NCI-H748 (cell line): ENCODE measurements at regions not wholly inside any gene's neighbourhood (a gene's known extent, or its start where the extent isn't known, plus 50 kb on each side); places are given as distances from the start of the nearest gene placed in this dataset.

ENCODE experiments used
- DNase-seq: peaks from one replicate; lab custom pipeline; 2025; ENCODE audit not compliant: unreplicated experiment; lab: John Stamatoyannopoulos, UW

DNA sequence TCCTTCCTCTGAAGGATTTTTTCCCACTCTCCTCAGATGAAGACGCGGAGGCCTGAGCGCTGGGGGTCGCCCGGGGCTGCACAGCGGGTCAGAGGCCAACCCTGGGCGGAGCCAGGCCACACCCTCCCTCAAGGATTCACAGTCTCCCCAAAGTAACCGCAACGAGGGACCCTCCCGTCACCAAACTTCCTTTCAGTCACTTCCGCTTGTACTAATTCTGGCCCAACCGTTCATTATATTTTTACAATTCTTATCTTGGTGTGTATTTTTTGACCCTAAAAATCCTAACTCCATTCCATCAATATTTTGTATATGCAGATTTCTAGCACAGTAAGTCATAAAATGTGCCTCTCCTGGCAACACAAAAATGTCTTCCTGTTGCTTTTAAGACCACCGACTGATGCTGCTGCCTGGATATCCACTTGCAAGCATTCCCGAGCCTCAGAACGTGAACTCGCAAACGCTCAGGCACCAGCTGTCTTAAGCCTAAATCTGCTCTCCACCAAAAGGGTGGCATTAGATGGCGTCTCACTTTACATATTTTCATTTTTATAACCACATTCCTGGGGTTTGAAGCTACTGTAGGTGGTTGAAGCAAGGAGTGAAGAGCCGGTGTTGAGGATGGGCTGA lies 128.0 kb downstream of the DLL1 start:
- DNase-seq = no peak

DNA sequence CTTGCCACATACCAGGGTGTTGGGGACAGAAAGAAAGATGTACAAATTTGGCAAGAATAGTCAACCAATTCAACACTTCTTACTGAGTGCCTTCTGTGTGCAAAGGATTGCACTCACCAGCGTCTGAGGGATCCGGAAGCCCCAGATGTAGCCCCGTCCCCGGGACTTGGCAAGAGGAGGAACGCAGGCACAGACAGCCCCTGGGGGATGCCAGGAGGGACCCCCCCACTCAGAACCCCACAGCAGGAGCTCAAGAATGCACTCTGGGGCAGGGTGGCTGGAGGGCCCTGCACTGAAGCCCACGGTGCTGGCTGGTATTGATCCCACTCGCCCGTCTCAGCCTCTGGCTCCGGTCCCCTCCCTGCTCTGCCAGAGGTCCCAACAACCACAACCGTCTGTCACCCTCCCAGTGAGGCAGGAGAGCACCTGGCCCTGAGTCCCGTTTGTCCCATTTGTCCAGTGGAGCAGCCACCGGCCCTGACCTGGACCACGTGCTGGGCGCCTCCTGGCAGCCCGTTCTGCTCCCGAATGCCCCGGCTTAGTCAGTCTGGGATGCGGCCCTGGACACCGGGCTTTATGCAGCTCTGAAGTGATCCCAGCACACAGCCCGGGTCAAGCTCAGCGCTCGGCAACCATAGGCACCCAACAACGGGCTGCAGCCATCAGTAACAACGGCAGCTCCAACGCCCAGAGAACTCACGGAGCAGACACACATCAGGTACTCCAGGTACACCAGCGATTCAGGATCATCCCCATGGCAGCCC lies 128.7 kb downstream of the DLL1 start:
- no peak for DNase-seq

DNA sequence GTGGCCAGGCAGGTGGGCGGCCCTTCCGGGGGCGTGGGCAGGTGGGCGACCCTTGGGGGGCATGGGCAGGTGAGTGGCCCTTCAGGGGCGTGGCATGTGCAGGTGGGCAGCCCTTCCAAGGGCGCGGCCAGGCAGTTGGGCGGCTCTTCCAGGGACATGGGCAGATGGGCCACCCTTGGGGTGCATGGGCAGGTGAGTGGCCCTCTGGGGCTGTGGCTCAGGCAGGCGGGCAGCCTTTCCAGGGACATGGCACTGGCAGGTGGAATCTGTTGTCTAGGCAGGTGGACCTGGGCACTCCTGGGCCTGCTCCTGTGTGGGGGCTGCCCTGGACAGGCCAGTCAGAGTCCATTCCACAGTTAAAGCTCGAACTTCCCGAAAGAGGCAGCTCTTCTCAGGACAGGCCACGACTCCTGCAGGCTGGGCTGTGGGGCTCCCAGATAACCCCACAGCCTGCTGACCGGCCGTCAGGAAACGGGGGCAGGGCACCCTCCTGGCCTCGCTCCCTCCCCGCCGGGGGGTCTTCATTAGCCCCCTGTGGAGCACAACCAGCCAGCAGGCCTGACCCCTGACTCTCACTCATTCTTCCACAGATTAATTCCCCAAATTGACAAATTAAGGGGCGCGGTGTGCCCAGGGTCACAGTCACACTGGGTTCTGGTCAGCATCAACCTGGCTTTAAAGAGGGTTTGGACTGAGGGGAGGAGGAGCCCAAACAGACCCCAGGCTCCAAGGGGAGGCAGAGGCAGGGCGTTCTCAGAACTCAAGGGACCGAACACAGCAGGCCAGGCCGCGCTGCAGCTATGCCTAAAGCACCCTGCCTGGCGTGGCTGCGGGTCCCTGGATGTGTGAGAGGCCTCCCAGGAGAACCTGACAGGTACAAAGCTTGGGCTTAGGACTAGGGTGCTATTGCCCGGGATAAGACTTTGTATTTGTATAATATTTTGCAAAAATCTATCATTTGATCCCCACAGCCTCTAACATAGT lies 130.0 kb downstream of the DLL1 start:
- DNase-seq = peak; percentile 47

DNA sequence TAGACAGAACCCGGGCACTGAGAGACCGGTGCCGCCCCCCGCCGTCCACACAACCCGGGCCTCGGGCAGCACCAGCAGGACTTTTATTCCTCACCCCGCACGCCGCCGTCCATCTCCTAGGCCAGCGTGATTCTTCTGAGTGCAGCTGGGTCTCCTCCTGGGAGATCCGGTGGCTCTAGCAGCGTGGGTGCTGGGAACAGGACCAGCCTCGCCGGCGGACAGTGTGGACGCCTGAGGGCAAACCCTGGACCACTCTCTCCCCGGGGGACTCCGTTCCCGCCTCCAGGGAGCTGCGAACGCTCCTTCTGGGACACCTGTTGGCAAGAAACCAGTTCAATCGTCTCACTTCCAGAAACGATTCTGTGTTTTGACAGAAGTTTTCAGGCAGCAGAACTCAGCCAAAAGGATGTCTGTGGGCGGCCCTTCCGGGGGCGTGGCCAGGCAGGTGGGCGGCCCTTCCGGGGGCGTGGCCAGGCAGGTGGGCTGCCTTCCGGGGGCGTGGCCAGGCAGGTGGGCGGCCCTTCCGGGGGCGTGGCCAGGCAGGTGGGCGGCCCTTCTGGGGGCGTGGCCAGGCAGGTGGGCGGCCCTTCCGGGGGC lies 130.7 kb downstream of the DLL1 start:
- DNase-seq = no peak

DNA sequence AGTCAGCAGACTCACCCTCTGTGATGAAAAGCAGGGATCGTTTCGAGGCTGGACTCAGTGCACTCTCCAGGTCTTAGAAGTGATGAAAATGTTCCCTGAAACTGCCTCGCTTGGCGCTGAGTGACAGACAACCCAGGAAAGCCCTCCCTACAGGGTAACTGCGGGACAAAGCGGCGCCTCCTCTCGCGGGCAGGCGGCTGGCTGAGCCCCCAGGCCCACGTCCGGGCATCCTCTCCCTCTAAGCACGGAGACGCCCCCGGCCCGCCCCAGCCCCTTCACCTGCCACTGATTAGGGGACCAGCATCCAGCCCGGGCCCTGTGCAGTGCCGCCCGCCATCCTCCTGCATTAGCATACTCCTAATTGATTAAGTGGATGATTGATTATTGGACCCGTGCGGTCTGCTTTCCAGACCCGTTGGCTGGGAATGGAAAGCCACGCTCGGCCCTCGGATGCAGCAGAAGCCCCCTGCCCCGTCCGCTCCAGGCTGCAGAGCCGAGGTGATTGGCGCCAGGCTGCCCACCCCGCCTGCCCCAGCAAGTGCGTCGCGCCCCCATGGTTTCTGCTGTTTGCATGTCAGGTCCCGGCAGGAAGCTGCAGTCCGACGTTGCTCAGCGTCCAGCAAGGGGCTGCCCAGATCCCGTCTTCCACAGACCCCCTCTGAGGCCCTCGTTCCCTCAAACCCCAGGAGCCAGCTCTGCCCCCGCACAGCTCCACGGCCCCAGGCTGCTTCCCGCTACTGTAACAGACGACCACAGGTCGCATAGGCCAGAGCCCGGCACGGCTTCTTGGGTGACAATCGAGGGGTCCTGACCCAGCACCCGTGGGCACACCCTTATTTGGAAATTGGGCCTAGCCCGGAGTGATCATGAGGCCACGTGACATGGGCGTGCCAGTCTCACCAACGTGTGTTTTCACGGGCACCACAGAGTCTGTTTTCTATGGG lies 131.6 kb downstream of the DLL1 start:
- DNase-seq = no peak

DNA sequence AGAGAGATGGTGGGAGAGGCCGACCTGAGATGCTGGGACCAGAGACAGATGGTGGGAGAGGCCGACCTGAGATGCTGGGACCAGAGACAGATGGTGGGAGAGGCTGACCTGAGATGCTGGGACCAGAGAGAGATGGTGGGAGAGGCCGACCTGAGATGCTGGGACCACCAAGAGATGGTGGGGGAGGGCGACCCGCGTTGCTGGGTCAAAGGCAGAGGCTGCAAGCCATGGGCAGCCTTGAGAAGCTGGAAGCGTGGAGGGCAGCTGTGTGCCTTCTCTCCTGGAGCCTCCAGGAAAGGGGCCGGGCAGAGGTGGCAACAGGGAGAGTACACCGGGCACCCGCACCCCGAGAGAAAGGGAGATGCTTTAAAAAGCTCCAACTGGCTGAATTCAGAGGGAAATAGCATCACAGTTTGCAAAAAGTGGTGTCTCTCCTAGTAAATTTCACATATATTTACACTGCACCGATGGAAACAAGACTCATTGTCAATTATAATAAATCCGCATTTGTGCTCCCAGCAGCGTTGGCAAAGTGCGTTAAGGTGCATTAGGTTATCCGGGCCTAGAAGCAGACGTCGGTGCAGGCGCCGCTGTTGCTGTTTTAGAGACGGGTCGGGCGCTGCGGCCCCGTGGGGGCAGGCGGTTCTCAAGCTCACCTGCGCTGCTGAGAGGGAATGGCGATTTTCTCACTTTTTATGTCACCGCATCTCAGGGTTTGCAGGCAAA lies 132.4 kb downstream of the DLL1 start:
- DNase-seq = no peak

DNA sequence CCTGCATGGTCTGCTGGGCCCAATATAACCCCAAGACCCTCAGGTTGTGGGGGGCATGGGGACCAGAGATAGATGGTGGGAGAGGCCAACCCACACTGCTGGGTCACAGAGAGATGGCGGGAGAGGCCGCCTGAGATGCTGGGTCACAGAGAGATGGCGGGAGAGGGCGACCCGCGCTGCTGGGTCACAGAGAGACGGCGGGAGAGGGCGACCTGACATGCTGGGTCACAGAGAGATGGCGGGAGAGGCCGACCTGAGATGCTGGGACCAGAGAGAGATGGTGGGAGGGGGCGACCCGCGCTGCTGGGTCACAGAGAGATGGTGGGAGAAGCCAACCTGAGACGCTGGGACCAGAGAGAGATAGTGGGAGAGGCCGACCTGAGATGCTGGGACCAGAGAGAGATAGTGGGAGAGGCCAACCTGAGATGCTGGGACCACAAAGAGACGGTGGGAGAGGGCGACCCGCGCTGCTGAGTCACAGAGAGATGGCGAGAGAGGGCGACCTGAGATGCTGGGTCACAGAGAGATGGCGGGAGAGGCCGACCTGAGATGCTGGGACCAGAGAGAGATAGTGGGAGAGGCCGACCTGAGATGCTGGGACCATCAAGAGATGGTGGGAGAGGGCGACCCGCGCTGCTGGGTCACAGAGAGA lies 133.2 kb downstream of the DLL1 start:
- DNase-seq = no peak

DNA sequence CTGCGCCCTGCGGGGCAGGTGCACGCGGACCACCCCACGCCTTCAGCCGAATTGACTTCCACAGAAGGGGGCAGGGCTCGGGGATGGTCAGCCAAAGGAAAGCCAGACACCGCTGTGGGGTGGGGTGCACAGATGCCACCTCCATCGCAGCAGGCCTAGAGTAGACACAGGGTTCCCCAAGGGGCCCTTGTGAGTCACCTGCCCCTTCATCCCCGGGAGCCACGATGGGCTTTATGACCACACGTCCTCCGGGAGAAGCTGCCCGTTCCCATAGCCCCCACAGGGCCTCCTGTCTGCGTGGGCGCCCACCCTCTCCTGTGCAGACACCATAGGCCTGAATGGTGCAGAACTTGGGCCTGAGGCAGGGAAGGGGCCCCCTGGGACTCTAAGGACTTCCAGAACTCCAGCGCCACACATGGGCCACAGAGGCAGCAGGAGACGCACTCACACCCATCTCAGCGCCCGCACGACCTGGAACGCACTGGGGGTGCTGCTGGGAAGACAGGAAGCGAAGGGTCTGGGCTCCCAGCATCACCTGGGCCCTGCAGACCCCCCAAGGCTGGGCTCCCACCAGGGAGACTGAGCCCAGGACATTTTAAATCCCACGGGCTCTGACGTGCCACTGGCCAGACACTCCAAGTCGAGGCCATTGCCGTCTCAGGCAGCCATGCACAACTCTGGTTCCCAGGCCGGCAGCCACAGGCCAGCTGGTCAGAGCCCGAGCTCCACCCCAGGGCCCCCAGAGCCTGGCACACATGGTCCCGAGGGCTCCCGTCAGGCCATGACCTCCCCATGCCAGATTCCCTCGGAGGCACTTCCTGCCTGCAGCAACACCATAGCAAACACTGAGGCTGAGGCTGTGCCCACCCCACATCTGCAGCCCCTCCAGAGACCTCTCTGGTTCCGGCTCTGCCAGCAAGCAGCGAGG lies 134.2 kb downstream of the DLL1 start:
- DNase-seq = no peak

DNA sequence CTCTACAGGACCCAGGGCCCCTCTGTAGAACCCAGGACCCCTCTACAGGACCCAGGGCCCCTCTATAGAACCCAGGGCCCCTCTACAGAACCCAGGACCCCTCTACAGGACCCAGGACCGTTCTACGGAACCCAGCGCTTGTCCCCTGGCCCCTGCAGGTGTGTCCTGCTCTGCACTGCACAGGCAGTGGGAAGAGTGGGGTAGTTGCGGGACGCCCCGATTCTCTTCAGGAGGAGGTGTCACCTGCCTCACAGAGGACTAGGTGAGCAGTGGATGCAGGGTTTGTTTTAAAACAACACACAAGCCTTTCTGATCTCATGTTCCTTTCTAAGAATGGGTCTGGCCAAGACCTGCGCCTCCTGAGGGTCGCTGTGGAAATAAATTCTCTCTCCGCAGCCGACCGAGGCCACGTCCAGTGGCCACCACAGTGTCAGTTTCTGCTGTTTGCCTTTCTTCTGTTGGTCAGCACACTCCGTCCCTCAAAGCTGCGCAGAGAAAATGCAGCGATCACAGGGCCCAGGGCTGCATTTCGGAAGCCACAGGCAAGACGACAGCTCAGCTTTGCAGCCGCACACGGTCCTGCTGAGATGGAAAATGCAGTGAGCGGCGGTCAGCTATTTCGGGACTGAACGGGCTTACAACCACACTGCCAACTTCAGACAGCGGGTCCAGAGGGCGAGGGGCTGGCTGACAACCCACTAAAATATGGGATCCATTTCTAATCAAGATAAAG lies 135.2 kb downstream of the DLL1 start:
- no peak for DNase-seq

DNA sequence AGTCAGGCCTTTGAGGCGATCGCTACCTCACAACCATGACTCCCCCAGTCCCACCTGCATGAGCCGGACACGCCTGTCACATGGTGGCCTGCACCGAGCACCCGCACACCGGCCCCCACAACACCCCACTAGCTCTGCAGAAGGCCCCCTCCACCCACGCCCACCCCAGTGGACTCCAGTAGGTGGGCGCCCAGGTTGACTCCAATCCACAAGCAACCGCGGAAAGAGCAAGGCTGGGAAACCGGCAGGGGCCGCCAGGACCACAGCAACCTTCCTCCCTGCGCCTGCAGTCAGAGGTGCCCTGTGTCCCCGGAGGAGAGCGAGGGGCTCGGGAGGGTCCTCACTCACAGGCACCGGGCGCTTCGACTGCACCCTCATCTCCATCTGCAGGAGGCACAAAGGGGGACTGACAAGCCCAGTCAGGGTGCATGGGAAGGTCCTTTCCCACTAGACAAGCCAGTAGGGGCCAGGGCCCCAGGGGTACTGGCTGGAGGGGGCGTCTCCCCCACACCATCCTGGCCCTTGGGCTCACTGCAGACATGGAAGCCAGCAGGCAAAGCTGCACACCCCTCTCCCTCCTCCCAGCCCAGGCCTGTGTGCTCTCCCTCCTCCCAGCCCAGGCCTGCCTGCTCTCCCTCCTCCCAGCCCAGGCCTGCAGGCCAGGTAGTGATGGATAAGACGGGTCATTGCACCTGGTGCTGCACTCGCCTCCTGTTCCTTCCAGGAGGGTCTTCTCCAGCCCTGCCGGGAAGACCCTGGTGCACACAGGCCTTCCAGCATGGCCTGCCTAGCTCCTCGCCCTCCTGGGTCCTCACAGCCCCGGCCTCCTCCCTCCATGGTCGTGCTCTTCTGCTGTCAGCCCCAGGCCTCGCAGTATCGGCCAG lies 137.2 kb downstream of the DLL1 start:
- no peak for DNase-seq

DNA sequence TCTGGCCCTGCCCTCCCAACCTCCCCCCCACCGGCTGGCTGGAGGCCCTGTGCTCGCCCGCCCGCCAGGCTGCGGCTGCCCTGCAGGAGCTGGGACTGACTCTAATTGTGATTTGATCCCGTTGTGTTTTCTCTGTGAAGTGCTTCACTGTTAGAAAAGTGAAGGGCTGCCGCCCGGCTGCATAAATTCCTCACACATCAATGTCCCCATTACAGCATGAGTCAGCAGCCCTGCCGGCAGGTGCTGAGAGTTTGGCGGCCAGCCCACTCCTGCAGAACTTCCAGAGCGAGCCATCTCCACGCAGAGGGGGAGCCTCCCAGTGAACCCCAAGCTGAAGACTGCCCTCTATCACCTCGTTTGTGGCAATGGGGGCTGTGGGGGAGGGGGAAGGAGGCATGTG lies 137.9 kb downstream of the DLL1 start:
- peak; percentile 87 for DNase-seq

DNA sequence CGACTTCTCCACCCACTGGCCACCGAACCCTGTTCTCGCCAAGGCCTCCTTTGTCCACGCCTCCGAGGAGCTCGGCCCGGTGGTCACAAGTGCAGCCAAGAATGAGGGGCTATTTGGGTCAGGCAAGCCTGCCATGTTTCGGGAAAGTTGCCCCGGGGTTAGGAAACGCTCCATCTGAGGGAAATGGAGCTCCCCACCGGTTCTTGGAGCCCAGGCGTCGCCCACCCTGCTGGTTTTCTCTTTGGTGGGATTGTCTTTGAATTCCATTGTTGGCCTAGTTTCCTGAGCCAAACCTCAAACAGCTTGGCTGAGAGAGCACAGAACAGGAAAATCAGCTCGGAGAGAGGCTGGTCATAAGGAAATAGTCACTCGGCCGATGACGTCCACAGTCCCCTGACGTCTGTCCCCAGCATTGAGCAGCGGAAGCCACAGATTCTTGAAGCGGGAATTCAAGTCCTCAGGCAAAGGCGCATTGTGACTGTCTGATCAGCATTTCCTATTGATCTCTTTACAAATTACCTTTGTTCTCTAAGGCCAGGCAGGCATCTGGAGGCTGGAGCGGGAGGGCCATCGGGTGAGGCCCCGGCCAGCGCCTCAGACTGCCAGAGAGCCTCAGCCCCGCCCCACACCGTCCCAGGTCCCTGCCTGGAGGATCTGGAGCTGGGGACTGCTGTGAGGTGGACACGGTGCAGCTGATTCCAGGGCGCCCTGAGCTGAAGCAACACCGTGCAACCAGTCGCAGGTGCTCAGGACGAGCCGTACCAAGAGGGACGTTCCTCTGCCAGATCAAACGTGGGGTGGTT lies 138.6 kb downstream of the DLL1 start:
- DNase-seq = no peak

DNA sequence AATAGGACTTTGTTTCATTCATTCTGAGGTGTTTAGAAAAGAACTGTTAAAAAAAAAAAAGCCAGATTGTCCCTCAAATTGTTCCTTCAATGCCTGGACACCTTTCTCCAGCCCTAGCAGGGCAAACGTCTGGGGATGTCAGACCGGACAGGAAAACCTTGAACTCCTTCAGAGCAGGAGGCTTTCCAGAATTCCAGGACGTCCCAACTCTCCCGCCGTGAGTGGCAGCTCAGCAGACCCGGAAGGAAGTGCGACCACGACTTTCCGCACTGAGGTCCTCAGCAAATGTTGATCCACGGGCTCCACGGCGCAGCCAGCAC lies 139.1 kb downstream of the DLL1 start:
- DNase-seq = no peak

DNA sequence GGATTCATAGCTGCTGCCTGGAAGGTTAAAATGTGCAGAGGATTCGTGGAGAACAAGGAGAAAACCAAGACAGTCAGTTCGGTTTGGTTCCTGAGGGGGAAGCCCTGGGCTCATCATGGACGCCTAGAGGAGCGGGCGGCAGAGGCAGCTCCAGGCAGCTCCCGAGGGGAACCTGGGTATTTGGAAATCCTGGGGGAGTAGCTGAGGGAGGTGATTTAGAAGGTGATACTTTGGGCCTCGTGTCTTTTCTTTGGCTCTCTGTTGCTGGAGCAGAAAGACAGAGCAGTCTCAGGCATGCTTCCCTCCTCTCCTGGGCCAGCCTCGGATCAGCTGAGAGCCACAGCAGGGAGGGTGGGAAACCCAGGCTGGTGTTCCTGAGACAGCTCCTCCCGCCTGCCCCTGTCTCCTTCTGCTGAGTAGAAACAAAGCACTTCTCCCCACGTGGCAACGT lies 139.5 kb downstream of the DLL1 start:
- DNase-seq = no peak

DNA sequence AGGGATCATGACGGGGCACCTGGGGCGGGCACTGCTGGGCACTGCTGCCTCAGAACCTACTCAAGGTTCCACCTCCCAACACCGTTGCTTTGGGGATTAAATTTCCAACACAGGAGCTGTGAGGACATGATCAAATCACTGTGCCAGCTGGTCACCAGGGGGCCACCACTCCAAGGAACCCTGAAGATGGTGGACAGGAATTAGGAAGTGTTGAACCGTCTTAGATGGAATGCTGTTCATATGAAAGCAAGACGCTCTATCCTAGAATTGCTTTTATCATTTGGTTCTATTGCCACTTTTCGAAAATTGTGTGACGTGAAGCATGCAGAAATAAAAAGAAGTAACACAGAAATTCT lies 140.3 kb downstream of the DLL1 start:
- no peak for DNase-seq
